Medulla oblongata (tissue), 1 donor: ENCODE measurements at regions not wholly inside any gene's neighbourhood (a gene's known extent, or its start where the extent isn't known, plus 50 kb on each side); places are given as distances from the start of the nearest gene placed in this dataset.
"Not testable (repeated sequence)": the region's sequence is repeated elsewhere in the genome, so short reads cannot be mapped to it uniquely, and the experiment has no call there.

ENCODE experiments used
- DNase-seq: peaks from one replicate; pipeline ENCODE4 v3.0.0-alpha.2; 2015; ENCODE audit errors: extremely low spot score

- no peak for DNase-seq
Measured at GRCh38 chr3:30297112-30297511, 309.3 kb upstream of the TGFBR2 start.

- DNase-seq: no peak
Measured at GRCh38 chr3:30299674-30300385, 306.6 kb upstream of the TGFBR2 start.

- no peak for DNase-seq
Measured at GRCh38 chr3:30300809-30301208, 305.6 kb upstream of the TGFBR2 start.

- DNase-seq: no peak
Measured at GRCh38 chr3:30302027-30302426, 304.4 kb upstream of the TGFBR2 start.

GRCh38 chr3:30303770-30304169 is 302.6 kb upstream of the TGFBR2 start:
- no peak for DNase-seq

- no peak for DNase-seq
Measured at GRCh38 chr3:30305021-30305420, 301.4 kb upstream of the TGFBR2 start.

- no peak for DNase-seq
Measured at GRCh38 chr3:30306896-30307295, 299.5 kb upstream of the TGFBR2 start.

GRCh38 chr3:30307372-30307950 is 298.9 kb upstream of the TGFBR2 start:
- no peak for DNase-seq

GRCh38 chr3:30308131-30308530 is 298.3 kb upstream of the TGFBR2 start:
- DNase-seq: no peak

- no peak for DNase-seq
Measured at GRCh38 chr3:30309961-30310954, 296.1 kb upstream of the TGFBR2 start.

GRCh38 chr3:30311781-30312180 is 294.6 kb upstream of the TGFBR2 start:
- DNase-seq: no peak

- no peak for DNase-seq
Measured at GRCh38 chr3:30313840-30314239, 292.6 kb upstream of the TGFBR2 start.

GRCh38 chr3:30314757-30315325 is 291.6 kb upstream of the TGFBR2 start:
- DNase-seq: no peak

- no peak for DNase-seq
Measured at GRCh38 chr3:30315447-30315846, 291.0 kb upstream of the TGFBR2 start.

GRCh38 chr3:30317561-30317960 is 288.8 kb upstream of the TGFBR2 start:
- no peak for DNase-seq

- no peak for DNase-seq
Measured at GRCh38 chr3:30318110-30318509, 288.3 kb upstream of the TGFBR2 start.

GRCh38 chr3:30319713-30320112 is 286.7 kb upstream of the TGFBR2 start:
- peak; percentile 6 for DNase-seq

GRCh38 chr3:30320392-30320791 is 286.0 kb upstream of the TGFBR2 start:
- DNase-seq: no peak

- DNase-seq: no peak
Measured at GRCh38 chr3:30321065-30321464, 285.3 kb upstream of the TGFBR2 start.

- not testable (repeated sequence) for DNase-seq
Measured at GRCh38 chr3:30323649-30324048, 282.8 kb upstream of the TGFBR2 start.

- no peak for DNase-seq
Measured at GRCh38 chr3:30324587-30324986, 281.8 kb upstream of the TGFBR2 start.

GRCh38 chr3:30327976-30328375 is 278.4 kb upstream of the TGFBR2 start:
- DNase-seq: not testable (repeated sequence)
